NT2/D1 (cell line): ENCODE measurements at regions not wholly inside any gene's neighbourhood (a gene's known extent, or its start where the extent isn't known, plus 50 kb on each side); places are given as distances from the start of the nearest gene placed in this dataset.
"Not testable (repeated sequence)": the region's sequence is repeated elsewhere in the genome, so short reads cannot be mapped to it uniquely, and the experiment has no call there.

Source experiments
- SUZ12 ChIP-seq: IDR thresholded peaks from 2 replicates; pipeline ENCODE4 v1.6.1; 2011; ENCODE audit not compliant: insufficient read length, insufficient read depth; ENCODE audit errors: extremely low read depth
- YY1 ChIP-seq: IDR thresholded peaks from 2 replicates; pipeline ENCODE4 v1.6.1; 2011; ENCODE audit not compliant: insufficient read length, insufficient read depth
- ZNF274 ChIP-seq: IDR thresholded peaks from 2 replicates; pipeline ENCODE4 v1.6.1; 2011; ENCODE audit warnings: mild to moderate bottlenecking, low read depth, low read length

- TF ChIP-seq ZNF274, SUZ12, YY1: not testable (repeated sequence)
Measured at GRCh38 chr19:13676967-13677366, 87.4 kb upstream of the MRI1 start.
